Body of pancreas (tissue), 4 donors: ENCODE measurements at regions not wholly inside any gene's neighbourhood (a gene's known extent, or its start where the extent isn't known, plus 50 kb on each side); places are given as distances from the start of the nearest gene placed in this dataset.

Experiments
- ATAC-seq: fragments of 150-250 bp; one replicate; pipeline ENCODE4 v1.9.1; 2016
- DNase-seq, 4 donors: peaks; one replicate each; pipeline ENCODE4 v3.0.0-alpha.2; 2019
- H3K27ac ChIP-seq, 4 donors: fragments of 200-600 bp; sonication (generic); 1 replicate in 3 of 4; 2 replicates in 1 of 4; pipeline versions ENCODE4 v1.5.1 to v1.6.1; 2016 to 2019; ENCODE audit warnings: mild to moderate bottlenecking in 1 of 4, mixed read lengths in 1 of 4, moderate library complexity in 1 of 4
- H3K27me3 ChIP-seq, 2 donors: fragments of 200-600 bp; sonication (generic); one replicate each; pipeline ENCODE4 v1.6.0; 2016; ENCODE audit warnings: mild to moderate bottlenecking in 1 of 2
- H3K36me3 ChIP-seq, 2 donors: fragments of 200-600 bp; sonication (generic); replicated peaks in 1 of 2; 2 replicates each; pipeline ENCODE4 v1.5.1; 2016; ENCODE audit warnings: low read depth in 2 of 2; ENCODE audit not compliant: insufficient read depth in 1 of 2
- H3K4me1 ChIP-seq: fragments of 200-600 bp; sonication (generic); one replicate; pipeline ENCODE4 v1.6.0; 2016
- H3K4me3 ChIP-seq, 2 donors: fragments of 200-600 bp; sonication (generic); 1 replicate in 1 of 2; 2 replicates in 1 of 2; pipeline ENCODE4 v1.5.1; 2016 to 2019
- H3K9me3 ChIP-seq, 3 donors: fragments of 200-600 bp; sonication (generic); 1 replicate in 2 of 3; 2 replicates in 1 of 3; pipeline ENCODE4 v1.5.1; 2016
- POLR2A ChIP-seq, 3 donors: fragments of 450-650 bp; IDR thresholded peaks; one replicate each; pipeline ENCODE4 v1.6.1; 2016; ENCODE audit warnings: antibody characterized with exemption in 3 of 3, mild to moderate bottlenecking in 2 of 3
- WGBS, 2 donors: methylation state at CpG; one replicate each; pipeline ENCODE4 v1.1.5; 2017; 5-methylcytosine and 5-hydroxymethylcytosine counted together
- intact Hi-C: fragments of 100-400 bp; cut with DNase I; formaldehyde crosslinking; loops from one replicate; pipeline ENCODE4 v1.15.1; 2023
- TF ChIP-seq, protein P1 (sequence below), 7 experiments: fragments of 450-650 bp in 4 of 7; fragments of 200-600 bp in 3 of 7; sonication (generic) in 3 of 7; IDR thresholded peaks; one replicate each; pipeline ENCODE4 v1.5.1; 2016 to 2019; ENCODE audit warnings: antibody characterized with exemption in 7 of 7

DNA sequence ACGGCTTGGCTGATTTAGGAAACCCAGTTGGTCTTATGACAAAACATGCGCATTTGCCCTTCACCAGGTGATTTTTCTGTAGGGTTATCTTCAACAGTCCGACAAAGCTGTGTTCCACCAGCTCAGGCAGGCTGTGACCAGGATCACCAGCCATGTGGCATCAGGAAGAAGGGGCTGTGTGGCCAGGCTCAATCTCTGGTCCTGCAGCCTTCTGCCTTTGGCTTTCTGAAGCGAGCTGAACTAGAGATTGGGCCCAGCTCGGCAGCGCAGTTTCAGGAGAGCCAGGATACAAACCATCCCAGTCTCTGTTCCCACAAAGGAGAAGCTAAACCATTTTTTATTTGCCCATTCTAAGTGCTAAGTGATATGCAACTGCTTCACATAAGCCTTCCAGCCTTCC lies 282.3 kb downstream of the SOX11 start:
- Histone ChIP-seq H3K4me3 (no peak overlapping the region), H3K4me1 (no peaks in the 10 kb centered on the region), H3K27ac (no peak overlapping the region), H3K27me3 (no peaks in the 10 kb centered on the region), H3K9me3 (no peaks in the 10 kb centered on the region), H3K36me3 (no peaks in the 10 kb centered on the region)
- no peak for DNase-seq
- no peak for ATAC-seq
- intact Hi-C loops, result no loop called here
- no peak for TF ChIP-seq POLR2A (IDR thresholded peaks at IDR 0.05)
- TF ChIP-seq, protein P1, sequence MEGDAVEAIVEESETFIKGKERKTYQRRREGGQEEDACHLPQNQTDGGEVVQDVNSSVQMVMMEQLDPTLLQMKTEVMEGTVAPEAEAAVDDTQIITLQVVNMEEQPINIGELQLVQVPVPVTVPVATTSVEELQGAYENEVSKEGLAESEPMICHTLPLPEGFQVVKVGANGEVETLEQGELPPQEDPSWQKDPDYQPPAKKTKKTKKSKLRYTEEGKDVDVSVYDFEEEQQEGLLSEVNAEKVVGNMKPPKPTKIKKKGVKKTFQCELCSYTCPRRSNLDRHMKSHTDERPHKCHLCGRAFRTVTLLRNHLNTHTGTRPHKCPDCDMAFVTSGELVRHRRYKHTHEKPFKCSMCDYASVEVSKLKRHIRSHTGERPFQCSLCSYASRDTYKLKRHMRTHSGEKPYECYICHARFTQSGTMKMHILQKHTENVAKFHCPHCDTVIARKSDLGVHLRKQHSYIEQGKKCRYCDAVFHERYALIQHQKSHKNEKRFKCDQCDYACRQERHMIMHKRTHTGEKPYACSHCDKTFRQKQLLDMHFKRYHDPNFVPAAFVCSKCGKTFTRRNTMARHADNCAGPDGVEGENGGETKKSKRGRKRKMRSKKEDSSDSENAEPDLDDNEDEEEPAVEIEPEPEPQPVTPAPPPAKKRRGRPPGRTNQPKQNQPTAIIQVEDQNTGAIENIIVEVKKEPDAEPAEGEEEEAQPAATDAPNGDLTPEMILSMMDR (IDR thresholded peaks at IDR 0.05), result no peak
- WGBS, 2 donors, result 85 to 88% methylated on average over 5 to 6 of the region's 6 CpGs

DNA sequence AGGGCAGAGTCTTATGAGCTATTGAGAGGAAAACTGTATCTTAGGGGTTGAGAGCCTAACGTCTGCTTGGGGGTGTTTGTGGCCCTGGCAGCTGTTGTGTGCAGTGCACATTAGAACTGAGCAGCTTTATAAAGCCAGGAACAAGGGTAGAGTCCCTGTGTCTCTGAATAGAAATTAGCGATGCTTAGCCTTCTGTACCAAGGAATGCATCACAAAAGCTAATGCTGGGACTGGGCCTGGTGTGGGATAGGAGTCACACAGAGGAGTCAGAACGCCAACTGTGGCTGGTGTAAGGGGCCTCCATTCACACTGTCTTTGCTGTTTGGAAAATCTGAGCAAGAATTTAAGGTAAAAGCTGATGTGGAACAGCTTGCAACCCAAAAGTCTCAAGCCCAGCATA lies 283.2 kb downstream of the SOX11 start:
- no peaks in the 10 kb centered on the region for H3K36me3 ChIP-seq
- 81 to 82% methylated on average over 3 of the region's 3 CpGs for WGBS, 2 donors
- TF ChIP-seq, protein P1 (IDR thresholded peaks at IDR 0.05), result no peak
- no peak for TF ChIP-seq POLR2A (IDR thresholded peaks at IDR 0.05)
- H3K4me1 ChIP-seq, result no peaks in the 10 kb centered on the region
- no peak overlapping the region for H3K27ac ChIP-seq
- intact Hi-C loops, result no loop called here
- no peaks in the 10 kb centered on the region for H3K27me3 ChIP-seq
- no peak overlapping the region for H3K4me3 ChIP-seq
- DNase-seq, result no peak
- H3K9me3 ChIP-seq, result no peaks in the 10 kb centered on the region
- ATAC-seq, result no peak

DNA sequence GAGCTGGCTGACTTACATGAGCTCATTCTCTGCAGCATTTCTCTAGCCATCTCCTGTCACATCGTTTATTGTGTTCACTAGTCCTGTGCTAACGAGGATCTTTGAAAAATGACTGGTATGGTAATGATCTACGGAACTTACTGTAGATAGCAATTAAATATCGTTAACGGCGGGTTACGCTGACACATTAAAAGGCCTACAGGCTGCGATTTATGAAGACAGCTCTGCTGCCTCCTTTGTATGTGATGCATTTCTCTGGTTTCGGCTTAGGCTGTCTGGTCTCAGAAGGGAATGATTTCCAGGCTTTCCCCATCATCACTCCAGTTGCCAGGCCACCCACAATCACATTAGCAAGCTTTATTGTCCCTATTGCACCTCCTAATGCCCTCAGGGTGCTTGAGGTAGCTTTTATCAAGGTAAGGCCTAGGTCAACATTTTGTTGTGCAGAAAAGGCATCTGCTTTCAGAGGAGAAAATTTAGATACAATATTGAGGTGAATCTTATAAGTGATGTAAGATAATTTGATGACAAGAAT lies 284.4 kb downstream of the SOX11 start:
- Histone ChIP-seq H3K27ac (no peak overlapping the region), H3K36me3 (no peaks in the 10 kb centered on the region), H3K4me1 (peaks cover 5% of the 10 kb centered on the region), H3K9me3 (no peaks in the 10 kb centered on the region), H3K4me3 (no peak overlapping the region), H3K27me3 (no peaks in the 10 kb centered on the region)
- intact Hi-C loops, result no loop called here
- no peak for TF ChIP-seq POLR2A (IDR thresholded peaks at IDR 0.05)
- TF ChIP-seq, protein P1 (IDR thresholded peaks at IDR 0.05), result no peak
- ATAC-seq (no peak), DNase-seq (no peak)
- 84 to 91% methylated on average over 9 of the region's 9 CpGs for WGBS, 2 donors

DNA sequence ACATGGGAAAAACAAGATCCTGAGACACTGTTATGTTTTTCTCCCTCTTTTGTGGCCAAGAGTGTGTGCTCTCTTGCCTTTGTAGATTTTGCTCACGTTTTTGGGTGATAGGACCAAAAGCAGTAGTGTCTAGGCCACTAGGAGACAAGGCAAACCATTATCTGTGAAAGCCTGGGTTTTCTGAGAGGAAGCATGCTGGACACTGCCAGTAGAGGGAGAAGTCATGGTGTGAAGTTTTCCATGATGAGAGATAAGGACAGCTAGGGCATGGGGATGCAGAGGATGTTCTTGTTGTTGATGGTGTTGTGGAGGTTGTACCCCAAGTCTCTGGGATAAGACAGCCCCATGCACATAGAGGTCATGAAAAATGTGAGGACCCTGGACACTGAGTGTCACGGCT lies 285.3 kb downstream of the SOX11 start:
- ATAC-seq, result no peak
- intact Hi-C loops, result no loop called here
- no peaks in the 10 kb centered on the region for H3K36me3 ChIP-seq
- TF ChIP-seq POLR2A (IDR thresholded peaks at IDR 0.05), result no peak
- TF ChIP-seq, protein P1 (IDR thresholded peaks at IDR 0.05), result no peak
- H3K4me1 ChIP-seq, result peaks cover 6% of the 10 kb centered on the region
- no peak for DNase-seq
- no peak overlapping the region for H3K4me3 ChIP-seq
- H3K27ac ChIP-seq, result no peak overlapping the region
- WGBS, 2 donors, result 53 to 57% methylated on average over 2 of the region's 2 CpGs
- H3K27me3 ChIP-seq, result no peaks in the 10 kb centered on the region
- H3K9me3 ChIP-seq, result no peaks in the 10 kb centered on the region

DNA sequence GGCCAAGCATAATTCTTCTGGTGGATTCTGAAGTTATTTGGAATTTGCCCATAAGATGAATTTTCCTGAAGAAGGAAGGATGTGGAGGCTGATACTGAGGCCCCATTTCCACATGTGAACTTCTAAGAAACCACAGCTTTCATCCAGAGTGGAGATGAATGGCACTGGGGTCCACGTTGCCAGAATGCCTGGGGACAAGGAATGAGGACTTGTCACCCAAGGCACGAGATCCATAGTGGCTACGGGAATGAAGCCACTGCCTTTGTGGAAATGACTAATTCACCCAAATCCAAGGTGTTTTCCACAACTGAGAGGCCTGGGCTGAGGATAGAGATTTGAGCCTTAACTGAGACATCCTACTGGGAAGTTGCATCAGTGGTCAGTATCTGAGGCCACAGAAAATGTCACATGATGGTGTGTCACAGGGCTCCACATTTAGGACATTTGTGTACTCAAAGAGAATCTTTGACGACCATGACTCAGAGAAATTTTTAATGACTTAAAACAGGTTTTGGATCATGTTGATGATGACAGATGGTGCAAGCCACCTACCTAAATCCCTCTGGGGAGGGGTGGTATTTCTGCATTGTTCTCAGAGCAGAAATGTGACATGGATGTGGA lies 286.1 kb downstream of the SOX11 start:
- ATAC-seq, result no peak
- no peaks in the 10 kb centered on the region for H3K36me3 ChIP-seq
- H3K4me3 ChIP-seq, result no peak overlapping the region
- no peaks in the 10 kb centered on the region for H3K27me3 ChIP-seq
- no peaks in the 10 kb centered on the region for H3K9me3 ChIP-seq
- intact Hi-C loops, result no loop called here
- H3K4me1 ChIP-seq, result peaks cover 6% of the 10 kb centered on the region
- DNase-seq, result no peak
- no peak for TF ChIP-seq POLR2A (IDR thresholded peaks at IDR 0.05)
- TF ChIP-seq, protein P1 (IDR thresholded peaks at IDR 0.05), result no peak
- 64 to 87% methylated on average over 4 of the region's 4 CpGs for WGBS, 2 donors
- H3K27ac ChIP-seq, result no peak overlapping the region
